ENCODE measurements at regions not wholly inside any gene's neighbourhood (a gene's known extent, or its start where the extent isn't known, plus 50 kb on each side); places are given as distances from the start of the nearest gene placed in this dataset.
"Not testable (repeated sequence)": the region's sequence is repeated elsewhere in the genome, so short reads cannot be mapped to it uniquely, and the experiment has no call there.

GRCh38 chrX:13412208-13412600 lies 92.4 kb upstream of the ATXN3L start:
- H3K9me3 ChIP-seq (ENCODE audit: control insufficient read depth in 1 of 2, low read length in 2 of 2): no peaks in the 10 kb centered on the region
- no peak overlapping the region for H3K9ac ChIP-seq (ENCODE audit: low read depth in 1 of 2, low read length in 2 of 2)
- no peak overlapping the region for H3K27ac ChIP-seq (ENCODE audit: low read depth, low read length)
- H3K4me1 ChIP-seq (ENCODE audit: control insufficient read depth in 1 of 2, insufficient read depth in 2 of 2, low read length in 2 of 2): no peaks in the 10 kb centered on the region
- H3K4me3 ChIP-seq (ENCODE audit: low read depth in 1 of 2, low read length in 2 of 2): no peak overlapping the region
- no peaks in the 10 kb centered on the region for H3K27me3 ChIP-seq (ENCODE audit: control insufficient read depth in 1 of 2, insufficient read depth in 2 of 2, low read length in 2 of 2)
- no peaks in the 10 kb centered on the region for H3K36me3 ChIP-seq (ENCODE audit: control insufficient read depth in 1 of 2, insufficient read depth in 2 of 2, low read length in 2 of 2)

- Histone ChIP-seq H3K9me3 (ENCODE audit: control insufficient read depth in 1 of 2, low read length in 2 of 2) (no peaks in the 10 kb centered on the region), H3K27ac (ENCODE audit: low read depth, low read length) (no peak overlapping the region), H3K9ac (ENCODE audit: low read depth in 1 of 2, low read length in 2 of 2) (no peak overlapping the region), H3K4me1 (ENCODE audit: control insufficient read depth in 1 of 2, insufficient read depth in 2 of 2, low read length in 2 of 2) (no peaks in the 10 kb centered on the region), H3K27me3 (ENCODE audit: control insufficient read depth in 1 of 2, insufficient read depth in 2 of 2, low read length in 2 of 2) (no peaks in the 10 kb centered on the region), H3K36me3 (ENCODE audit: control insufficient read depth in 1 of 2, insufficient read depth in 2 of 2, low read length in 2 of 2) (no peaks in the 10 kb centered on the region), H3K4me3 (ENCODE audit: low read depth in 1 of 2, low read length in 2 of 2) (no peak overlapping the region)
Measured at GRCh38 chrX:13411496-13412207, 91.8 kb upstream of the ATXN3L start.

GRCh38 chrX:13408599-13408998 lies 88.7 kb upstream of the ATXN3L start:
- H3K27me3 ChIP-seq (ENCODE audit: control insufficient read depth in 1 of 2, insufficient read depth in 2 of 2, low read length in 2 of 2); H3K36me3 ChIP-seq (ENCODE audit: control insufficient read depth in 1 of 2, insufficient read depth in 2 of 2, low read length in 2 of 2); H3K9me3 ChIP-seq (ENCODE audit: control insufficient read depth in 1 of 2, low read length in 2 of 2); H3K4me1 ChIP-seq (ENCODE audit: control insufficient read depth in 1 of 2, insufficient read depth in 2 of 2, low read length in 2 of 2); H3K27ac ChIP-seq (ENCODE audit: low read depth, low read length); H3K9ac ChIP-seq (ENCODE audit: low read depth in 1 of 2, low read length in 2 of 2); H3K4me3 ChIP-seq (ENCODE audit: low read depth in 1 of 2, low read length in 2 of 2): not testable (repeated sequence)

GRCh38 chrX:13404777-13405176 lies 84.9 kb upstream of the ATXN3L start:
- not testable (repeated sequence) for H3K9me3 ChIP-seq (ENCODE audit: control insufficient read depth in 1 of 2, low read length in 2 of 2); H3K27me3 ChIP-seq (ENCODE audit: control insufficient read depth in 1 of 2, insufficient read depth in 2 of 2, low read length in 2 of 2); H3K36me3 ChIP-seq (ENCODE audit: control insufficient read depth in 1 of 2, insufficient read depth in 2 of 2, low read length in 2 of 2); H3K27ac ChIP-seq (ENCODE audit: low read depth, low read length); H3K4me3 ChIP-seq (ENCODE audit: low read depth in 1 of 2, low read length in 2 of 2); H3K9ac ChIP-seq (ENCODE audit: low read depth in 1 of 2, low read length in 2 of 2); H3K4me1 ChIP-seq (ENCODE audit: control insufficient read depth in 1 of 2, insufficient read depth in 2 of 2, low read length in 2 of 2)

GRCh38 chrX:13404364-13404763 lies 84.5 kb upstream of the ATXN3L start:
- Histone ChIP-seq H3K36me3 (ENCODE audit: control insufficient read depth in 1 of 2, insufficient read depth in 2 of 2, low read length in 2 of 2) (no peaks in the 10 kb centered on the region), H3K4me1 (ENCODE audit: control insufficient read depth in 1 of 2, insufficient read depth in 2 of 2, low read length in 2 of 2) (no peaks in the 10 kb centered on the region), H3K27ac (ENCODE audit: low read depth, low read length) (no peak overlapping the region), H3K9ac (ENCODE audit: low read depth in 1 of 2, low read length in 2 of 2) (no peak overlapping the region), H3K4me3 (ENCODE audit: low read depth in 1 of 2, low read length in 2 of 2) (no peak overlapping the region), H3K27me3 (ENCODE audit: control insufficient read depth in 1 of 2, insufficient read depth in 2 of 2, low read length in 2 of 2) (no peaks in the 10 kb centered on the region), H3K9me3 (ENCODE audit: control insufficient read depth in 1 of 2, low read length in 2 of 2) (no peaks in the 10 kb centered on the region)

- no peaks in the 10 kb centered on the region for H3K9me3 ChIP-seq (ENCODE audit: control insufficient read depth in 1 of 2, low read length in 2 of 2)
- no peaks in the 10 kb centered on the region for H3K36me3 ChIP-seq (ENCODE audit: control insufficient read depth in 1 of 2, insufficient read depth in 2 of 2, low read length in 2 of 2)
- no peak overlapping the region for H3K27ac ChIP-seq (ENCODE audit: low read depth, low read length)
- no peaks in the 10 kb centered on the region for H3K27me3 ChIP-seq (ENCODE audit: control insufficient read depth in 1 of 2, insufficient read depth in 2 of 2, low read length in 2 of 2)
- no peak overlapping the region for H3K9ac ChIP-seq (ENCODE audit: low read depth in 1 of 2, low read length in 2 of 2)
- H3K4me1 ChIP-seq (ENCODE audit: control insufficient read depth in 1 of 2, insufficient read depth in 2 of 2, low read length in 2 of 2): peaks cover 7% of the 10 kb centered on the region in 2 donors
- no peak overlapping the region for H3K4me3 ChIP-seq (ENCODE audit: low read depth in 1 of 2, low read length in 2 of 2)
Measured at GRCh38 chrX:13401724-13402123, 81.9 kb upstream of the ATXN3L start.

GRCh38 chrX:13398839-13399238 lies 79.0 kb upstream of the ATXN3L start:
- Histone ChIP-seq H3K4me3 (ENCODE audit: low read depth in 1 of 2, low read length in 2 of 2) (no peak overlapping the region), H3K9ac (ENCODE audit: low read depth in 1 of 2, low read length in 2 of 2) (no peak overlapping the region), H3K9me3 (ENCODE audit: control insufficient read depth in 1 of 2, low read length in 2 of 2) (no peaks in the 10 kb centered on the region), H3K27ac (ENCODE audit: low read depth, low read length) (no peak overlapping the region), H3K4me1 (ENCODE audit: control insufficient read depth in 1 of 2, insufficient read depth in 2 of 2, low read length in 2 of 2) (peaks cover 7% of the 10 kb centered on the region in 2 donors), H3K27me3 (ENCODE audit: control insufficient read depth in 1 of 2, insufficient read depth in 2 of 2, low read length in 2 of 2) (no peaks in the 10 kb centered on the region), H3K36me3 (ENCODE audit: control insufficient read depth in 1 of 2, insufficient read depth in 2 of 2, low read length in 2 of 2) (no peaks in the 10 kb centered on the region)

- Histone ChIP-seq H3K4me1 (ENCODE audit: control insufficient read depth in 1 of 2, insufficient read depth in 2 of 2, low read length in 2 of 2) (peaks cover 7% of the 10 kb centered on the region in 2 donors), H3K9me3 (ENCODE audit: control insufficient read depth in 1 of 2, low read length in 2 of 2) (no peaks in the 10 kb centered on the region), H3K4me3 (ENCODE audit: low read depth in 1 of 2, low read length in 2 of 2) (no peak overlapping the region), H3K36me3 (ENCODE audit: control insufficient read depth in 1 of 2, insufficient read depth in 2 of 2, low read length in 2 of 2) (no peaks in the 10 kb centered on the region), H3K27ac (ENCODE audit: low read depth, low read length) (no peak overlapping the region), H3K27me3 (ENCODE audit: control insufficient read depth in 1 of 2, insufficient read depth in 2 of 2, low read length in 2 of 2) (no peaks in the 10 kb centered on the region), H3K9ac (ENCODE audit: low read depth in 1 of 2, low read length in 2 of 2) (no peak overlapping the region)
Measured at GRCh38 chrX:13397878-13398818, 78.3 kb upstream of the ATXN3L start.

- Histone ChIP-seq H3K4me1 (ENCODE audit: control insufficient read depth in 1 of 2, insufficient read depth in 2 of 2, low read length in 2 of 2) (peaks cover 7% of the 10 kb centered on the region in 2 donors), H3K9ac (ENCODE audit: low read depth in 1 of 2, low read length in 2 of 2) (no peak overlapping the region), H3K27me3 (ENCODE audit: control insufficient read depth in 1 of 2, insufficient read depth in 2 of 2, low read length in 2 of 2) (no peaks in the 10 kb centered on the region), H3K9me3 (ENCODE audit: control insufficient read depth in 1 of 2, low read length in 2 of 2) (no peaks in the 10 kb centered on the region), H3K27ac (ENCODE audit: low read depth, low read length) (no peak overlapping the region), H3K36me3 (ENCODE audit: control insufficient read depth in 1 of 2, insufficient read depth in 2 of 2, low read length in 2 of 2) (no peaks in the 10 kb centered on the region), H3K4me3 (ENCODE audit: low read depth in 1 of 2, low read length in 2 of 2) (no peak overlapping the region)
Measured at GRCh38 chrX:13396924-13397323, 77.1 kb upstream of the ATXN3L start.

- H3K27me3 ChIP-seq (ENCODE audit: control insufficient read depth in 1 of 2, insufficient read depth in 2 of 2, low read length in 2 of 2): no peaks in the 10 kb centered on the region
- H3K36me3 ChIP-seq (ENCODE audit: control insufficient read depth in 1 of 2, insufficient read depth in 2 of 2, low read length in 2 of 2): no peaks in the 10 kb centered on the region
- no peaks in the 10 kb centered on the region for H3K9me3 ChIP-seq (ENCODE audit: control insufficient read depth in 1 of 2, low read length in 2 of 2)
- no peak overlapping the region for H3K9ac ChIP-seq (ENCODE audit: low read depth in 1 of 2, low read length in 2 of 2)
- no peak overlapping the region for H3K27ac ChIP-seq (ENCODE audit: low read depth, low read length)
- no peak overlapping the region for H3K4me3 ChIP-seq (ENCODE audit: low read depth in 1 of 2, low read length in 2 of 2)
- H3K4me1 ChIP-seq (ENCODE audit: control insufficient read depth in 1 of 2, insufficient read depth in 2 of 2, low read length in 2 of 2): no peaks in the 10 kb centered on the region
Measured at GRCh38 chrX:13389501-13389900, 69.6 kb upstream of the ATXN3L start.

Measured in duodenal mucosa (tissue), 2 donors.